GM10266 (cell line): ENCODE measurements at regions not wholly inside any gene's neighbourhood (a gene's known extent, or its start where the extent isn't known, plus 50 kb on each side); places are given as distances from the start of the nearest gene placed in this dataset.
"Not testable (repeated sequence)": the region's sequence is repeated elsewhere in the genome, so short reads cannot be mapped to it uniquely, and the experiment has no call there.

ENCODE experiments used
- DNase-seq: peaks from one replicate; pipeline ENCODE4 v3.0.0; 2012; ENCODE audit errors: extremely low spot score
- TF ChIP-seq, protein P1 (sequence below): IDR thresholded peaks from 2 replicates; pipeline ENCODE4 v1.5.1; 2012; ENCODE audit warnings: mild to moderate bottlenecking, low read depth; ENCODE audit not compliant: control insufficient read depth, insufficient read depth; ENCODE audit errors: missing control alignments

GRCh38 chr6:112667427-112667826 is 320.3 kb downstream of the RFPL4B start:
- DNase-seq: no peak
- TF ChIP-seq, protein P1, sequence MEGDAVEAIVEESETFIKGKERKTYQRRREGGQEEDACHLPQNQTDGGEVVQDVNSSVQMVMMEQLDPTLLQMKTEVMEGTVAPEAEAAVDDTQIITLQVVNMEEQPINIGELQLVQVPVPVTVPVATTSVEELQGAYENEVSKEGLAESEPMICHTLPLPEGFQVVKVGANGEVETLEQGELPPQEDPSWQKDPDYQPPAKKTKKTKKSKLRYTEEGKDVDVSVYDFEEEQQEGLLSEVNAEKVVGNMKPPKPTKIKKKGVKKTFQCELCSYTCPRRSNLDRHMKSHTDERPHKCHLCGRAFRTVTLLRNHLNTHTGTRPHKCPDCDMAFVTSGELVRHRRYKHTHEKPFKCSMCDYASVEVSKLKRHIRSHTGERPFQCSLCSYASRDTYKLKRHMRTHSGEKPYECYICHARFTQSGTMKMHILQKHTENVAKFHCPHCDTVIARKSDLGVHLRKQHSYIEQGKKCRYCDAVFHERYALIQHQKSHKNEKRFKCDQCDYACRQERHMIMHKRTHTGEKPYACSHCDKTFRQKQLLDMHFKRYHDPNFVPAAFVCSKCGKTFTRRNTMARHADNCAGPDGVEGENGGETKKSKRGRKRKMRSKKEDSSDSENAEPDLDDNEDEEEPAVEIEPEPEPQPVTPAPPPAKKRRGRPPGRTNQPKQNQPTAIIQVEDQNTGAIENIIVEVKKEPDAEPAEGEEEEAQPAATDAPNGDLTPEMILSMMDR: no peak

- DNase-seq: no peak
- TF ChIP-seq, protein P1: no peak
Observed at GRCh38 chr6:112680091-112680490, 333.0 kb downstream of the RFPL4B start.

DNA sequence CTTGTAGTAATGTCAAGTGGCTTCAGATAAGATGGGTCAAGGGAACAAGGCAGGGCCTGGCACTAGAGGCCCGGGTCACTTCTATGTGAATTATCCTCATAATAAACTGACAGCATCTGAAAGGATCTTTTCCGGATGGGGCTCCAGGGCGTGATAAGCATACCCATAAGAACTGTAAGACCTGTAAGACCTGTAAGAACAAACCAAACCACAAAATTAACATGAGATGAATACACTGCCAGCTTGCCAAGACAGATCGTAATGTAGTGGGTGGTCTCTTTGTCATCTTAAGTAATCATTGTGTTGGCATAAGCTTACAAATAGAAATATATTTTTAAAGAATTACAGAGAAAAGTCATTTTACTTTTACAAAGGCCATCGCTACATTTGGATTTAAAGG is 334.9 kb downstream of the RFPL4B start:
- TF ChIP-seq, protein P1: no peak
- no peak for DNase-seq

DNA sequence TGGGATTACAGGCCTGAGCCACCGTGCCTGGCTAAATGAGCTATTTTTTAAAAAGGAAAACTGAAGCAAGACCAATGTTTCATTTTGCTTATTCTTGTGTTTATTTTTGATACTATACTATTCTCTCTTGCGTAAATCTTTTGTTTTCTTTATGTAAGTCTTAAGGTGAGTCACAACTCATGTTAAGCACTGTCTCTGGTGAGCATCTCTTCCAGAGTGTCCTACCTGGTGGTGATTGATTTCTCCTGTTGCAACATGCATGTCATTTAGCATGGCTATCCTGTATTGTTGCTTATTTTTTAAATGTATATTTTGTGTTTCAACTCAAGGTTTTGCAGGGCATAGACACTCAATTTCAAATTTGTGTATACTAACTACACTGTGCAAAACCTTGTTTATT is 336.0 kb downstream of the RFPL4B start:
- no peak for DNase-seq
- TF ChIP-seq, protein P1: no peak

DNA sequence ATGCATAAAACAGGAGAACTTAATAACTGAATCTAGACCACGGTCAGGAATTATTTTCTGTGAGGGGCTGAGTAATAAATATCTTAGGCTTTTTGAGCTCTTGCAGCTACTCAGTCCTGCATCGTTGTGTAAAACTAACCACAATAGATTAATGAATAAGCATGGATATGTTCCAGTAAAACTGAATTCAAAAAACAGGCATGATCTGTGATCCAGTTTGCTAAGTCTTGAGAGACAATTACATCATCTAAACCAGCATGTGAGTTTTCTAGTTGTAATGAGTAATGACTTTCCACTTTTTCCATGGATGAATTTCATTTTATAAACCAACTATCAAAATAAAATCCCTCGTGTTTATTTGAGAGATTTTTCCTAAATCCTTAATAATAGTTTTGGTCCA is 336.8 kb downstream of the RFPL4B start:
- TF ChIP-seq, protein P1: no peak
- DNase-seq: no peak

- DNase-seq: not testable (repeated sequence)
Observed at GRCh38 chr6:112685521-112686220, 338.5 kb downstream of the RFPL4B start.

- not testable (repeated sequence) for DNase-seq
Observed at GRCh38 chr6:112688487-112689165, 341.5 kb downstream of the RFPL4B start.

DNA sequence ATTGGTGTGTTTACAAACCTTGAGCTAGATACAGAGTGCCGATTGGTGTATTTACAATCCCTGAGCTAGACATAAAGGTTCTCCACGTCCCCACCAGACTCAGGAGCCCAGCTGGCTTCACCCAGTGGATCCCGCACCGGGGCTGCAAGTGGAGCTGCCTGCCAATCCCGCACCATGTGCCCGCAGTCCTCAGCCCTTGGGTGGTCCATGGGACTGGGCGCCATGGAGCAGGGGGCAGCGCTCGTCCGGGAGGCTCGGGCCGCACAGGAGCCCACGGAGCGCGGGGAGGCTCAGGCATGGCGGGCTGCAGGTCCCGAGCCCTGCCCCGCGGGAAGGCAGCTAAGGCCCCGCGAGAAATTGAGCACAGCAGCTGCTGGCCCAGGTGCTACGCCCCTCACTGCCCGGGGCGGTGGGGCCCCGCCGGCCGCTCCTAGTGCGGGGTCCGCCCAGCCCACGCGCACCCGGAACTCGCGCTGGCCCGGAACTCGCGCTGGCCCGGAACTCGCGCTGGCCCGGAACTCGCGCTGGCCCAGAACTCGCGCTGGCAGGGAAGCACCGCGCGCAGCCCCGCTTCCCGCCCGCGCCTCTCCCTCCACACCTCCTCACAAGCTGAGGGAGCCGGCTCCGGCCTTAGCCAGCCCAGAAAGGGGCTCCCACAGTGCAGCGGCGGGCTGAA is 342.2 kb downstream of the RFPL4B start:
- not testable (repeated sequence) for DNase-seq
